HepG2 (cell line): ENCODE measurements at regions not wholly inside any gene's neighbourhood (a gene's known extent, or its start where the extent isn't known, plus 50 kb on each side); places are given as distances from the start of the nearest gene placed in this dataset.

Experiments
- ATAC-seq: fragments of 200-7000 bp; cut with Tn5 transposase; 3 replicates; pipeline ENCODE4 v1.9.1; 2020; ENCODE audit warnings: mild to moderate bottlenecking, moderate library complexity
- BruUV-seq: library from RNA; stranded (reverse); fragments of 400-500 nt; replicated peaks from 2 replicates; lab custom pipeline; 2021; lab: Mats Ljungman, UMichigan
- CTCF ChIA-PET: fragments of 300-600 bp; formaldehyde crosslinking; extraction: SDS; loops from one replicate; lab custom pipeline; 2021; ENCODE audit warnings: low total read pairs, inconsistent platforms, low intra/inter-chr PET ratio; lab: Yijun Ruan, JAX
- POLR2A ChIA-PET: fragments of 350-600 bp; sonication (Branson Sonifier 250); formaldehyde crosslinking; loops from one replicate; lab custom pipeline; 2020; ENCODE audit warnings: antibody characterized with exemption, inconsistent platforms; lab: Yijun Ruan, JAX
- DNase-seq: peaks from one replicate; pipeline ENCODE4 v3.0.0-alpha.2; 2015; ENCODE audit warnings: low spot score
- FAIRE-seq: peaks from 3 replicates; lab custom pipeline; 2011; peaks lifted over from hg19 to GRCh38; lab: Jason Lieb, UNC
- H2AFZ ChIP-seq: one replicate; pipeline ENCODE4 v1.6.1; 2011; ENCODE audit warnings: low read length, inconsistent platforms
- H3K27ac ChIP-seq: fragments of 300-600 bp; 3 replicates; pipeline ENCODE4 v1.8.0; 2011; ENCODE audit warnings: mixed run types, mild to moderate bottlenecking, mixed read lengths, low read length, inconsistent platforms; ENCODE audit not compliant: insufficient read depth; ENCODE audit errors: extremely low read length
- H3K27me3 ChIP-seq, 2 experiments: fragments of 200-600 bp in 1 of 2; 2 replicates in 1 of 2; 3 replicates in 1 of 2; pipeline versions ENCODE4 v1.6.0 to v1.8.0; 2011; ENCODE audit warnings: low read length in 2 of 2, mild to moderate bottlenecking in 2 of 2, moderate library complexity in 2 of 2, inconsistent platforms in 1 of 2; ENCODE audit not compliant: insufficient read depth in 2 of 2, control insufficient read depth in 1 of 2
- H3K36me3 ChIP-seq, 2 experiments: fragments of 200-600 bp in 1 of 2; replicated peaks in 1 of 2; 2 replicates in 1 of 2; 3 replicates in 1 of 2; pipeline versions ENCODE4 v1.5.1 to v1.8.0; 2011; ENCODE audit warnings: low read length in 2 of 2, inconsistent platforms in 1 of 2; ENCODE audit not compliant: insufficient read depth in 2 of 2, control insufficient read depth in 1 of 2
- H3K4me1 ChIP-seq: 2 replicates; pipeline ENCODE4 v1.5.1; 2012; ENCODE audit warnings: low read length, inconsistent platforms; ENCODE audit not compliant: insufficient read depth
- H3K4me2 ChIP-seq: 2 replicates; pipeline ENCODE4 v1.6.0; 2011; ENCODE audit warnings: low read depth, low read length, inconsistent platforms
- H3K4me3 ChIP-seq, 3 experiments: fragments of 200-600 bp in 1 of 3; sonication (generic), shearing (Covaris generic) in 1 of 3; replicated peaks in 1 of 3; 2 replicates each; pipeline ENCODE4 v1.5.1; 2011 to 2016; ENCODE audit warnings: low read length in 3 of 3, inconsistent platforms in 2 of 3, low read depth in 2 of 3, mild to moderate bottlenecking in 2 of 3, control low read depth in 1 of 3, mixed read lengths in 1 of 3; ENCODE audit not compliant: insufficient read depth in 1 of 3
- H3K79me2 ChIP-seq: one replicate; pipeline ENCODE4 v1.6.1; 2011; ENCODE audit warnings: low read length, inconsistent platforms; ENCODE audit not compliant: insufficient read depth
- H3K9ac ChIP-seq: 2 replicates; pipeline ENCODE4 v1.6.0; 2011; ENCODE audit warnings: mild to moderate bottlenecking, low read depth, low read length, inconsistent platforms; ENCODE audit not compliant: insufficient read depth
- H3K9me3 ChIP-seq: 2 replicates; pipeline ENCODE4 v1.5.1; 2012; ENCODE audit warnings: mild to moderate bottlenecking, low read length
- H4K20me1 ChIP-seq: 2 replicates; pipeline ENCODE4 v1.6.0; 2011; ENCODE audit warnings: inconsistent platforms, mild to moderate bottlenecking, low read length, moderate library complexity; ENCODE audit not compliant: insufficient read depth
- ETV5 ChIP-seq: IDR thresholded peaks from 2 replicates; pipeline ENCODE4 v1.6.1; 2018; ENCODE audit warnings: missing biosample characterization, missing genetic modification reagents, inconsistent platforms, borderline replicate concordance
- GMEB1 ChIP-seq: sonication (generic); formaldehyde crosslinking; IDR thresholded peaks from 2 replicates; pipeline ENCODE4 v1.5.1; 2020; ENCODE audit warnings: missing genetic modification reagents, mild to moderate bottlenecking, borderline replicate concordance
- HCFC1 ChIP-seq: fragments of 150-350 bp; IDR thresholded peaks from 2 replicates; pipeline ENCODE4 v1.6.1; 2014; ENCODE audit warnings: low read depth, low read length
- HOXA5 ChIP-seq: sonication (generic); formaldehyde crosslinking; IDR thresholded peaks from 2 replicates; pipeline ENCODE4 v1.4.0; 2020; ENCODE audit warnings: missing genetic modification reagents
- KAT8 ChIP-seq: IDR thresholded peaks from 2 replicates; pipeline ENCODE4 v1.6.1; 2016; ENCODE audit warnings: missing genetic modification reagents, missing compliant biosample characterization
- MAFF ChIP-seq: IDR thresholded peaks from 2 replicates; pipeline ENCODE4 v1.6.1; 2011; ENCODE audit warnings: low read depth, low read length, improper control_type of control experiment
- MAFK ChIP-seq, 2 experiments: IDR thresholded peaks in 1 of 2; conservative IDR thresholded peaks in 1 of 2; 2 replicates each; pipeline ENCODE4 v1.6.1; 2011; ENCODE audit warnings: improper control_type of control experiment in 2 of 2, low read length in 2 of 2
- POLR2AphosphoS2 ChIP-seq: IDR thresholded peaks from 2 replicates; pipeline ENCODE4 v1.6.1; 2011; ENCODE audit warnings: low read depth, low read length, improper control_type of control experiment
- PTBP1 ChIP-seq: fragments of 200-400 bp; formaldehyde crosslinking; IDR thresholded peaks from 2 replicates; pipeline ENCODE4 v1.6.1; 2018; ENCODE audit warnings: low read length, low read depth; ENCODE audit not compliant: poor library complexity, severe bottlenecking
- ZBTB43 ChIP-seq: sonication (generic); formaldehyde crosslinking; conservative IDR thresholded peaks from 2 replicates; pipeline ENCODE4 v1.4.0; 2020; ENCODE audit warnings: missing genetic modification reagents
- ZNF570 ChIP-seq: sonication (generic); formaldehyde crosslinking; IDR thresholded peaks from 2 replicates; pipeline ENCODE4 v1.4.0; 2020; ENCODE audit warnings: mild to moderate bottlenecking, missing genetic modification reagents, borderline replicate concordance
- ZNF710 ChIP-seq: sonication (generic); formaldehyde crosslinking; IDR thresholded peaks from 2 replicates; pipeline ENCODE4 v1.5.0; 2020; ENCODE audit warnings: mild to moderate bottlenecking, missing genetic modification reagents, borderline replicate concordance
- WGBS: methylation state at CpG from one replicate; pipeline ENCODE4 v1.1.6; 2017; ENCODE audit warnings: low lambda C conversion rate; 5-methylcytosine and 5-hydroxymethylcytosine counted together
- in situ Hi-C: cut with HindIII; loops from 2 replicates; pipeline ENCODE4 v1.10.0; 2017; ENCODE audit warnings: low pct_unique_long_range_greater_than_20kb; ENCODE audit not compliant: extremely low pct_ligation_motif_present
- intact Hi-C: fragments of 100-400 bp; cut with micrococcal nuclease; formaldehyde crosslinking; loops from one replicate; pipeline ENCODE4 v1.10.0; 2022; ENCODE audit not compliant: unreplicated experiment

- Histone ChIP-seq H3K79me2 (no peaks in the 10 kb centered on the region), H3K4me1 (no peaks in the 10 kb centered on the region), H3K9ac (no peak overlapping the region), H3K4me2 (no peak overlapping the region), H3K36me3 (no peaks in the 10 kb centered on the region), H3K27ac (no peak overlapping the region), H2AFZ (no peak overlapping the region), H3K4me3 (no peak overlapping the region), H4K20me1 (no peaks in the 10 kb centered on the region), H3K9me3 (0 out of 2 replicates have a peak, but pooled peaks cover 4% of the 10 kb centered on the region), H3K27me3 (peaks cover 0 to 4% of the 10 kb centered on the region in 2 experiments; a peak in 1 of 5 replicates)
- no peak for DNase-seq
- intact Hi-C loops (no loop called here), in situ Hi-C loops (no loop called here)
- ATAC-seq, result no peak
- FAIRE-seq, result no peak
- TF ChIP-seq MAFF (peak; percentile 60), ETV5 (CRISPR knock-in tag) (no peak), MAFK (conservative IDR thresholded peaks at IDR 0.05 in 1 of 2, IDR thresholded peaks at IDR 0.05 in 1 of 2; ENCODE audit: low read length in 2 of 2) (peak; percentile 49 to 66; a peak in 3 of 4 replicates)
- WGBS, result 2% methylated on average over 5 of the region's 5 CpGs
- POLR2A ChIA-PET, result no interaction called here
- BruUV-seq, result no TSS peak
- CTCF ChIA-PET, result no interaction called here
Observed at GRCh38 chr6:4447639-4448330, 312.4 kb upstream of the ECI2 start.

- ChIA-PET CTCF (no interaction called here), POLR2A (no interaction called here)
- H3K4me1 ChIP-seq, result no peaks in the 10 kb centered on the region
- H3K4me3 ChIP-seq, result no peak overlapping the region
- H3K4me2 ChIP-seq, result no peak overlapping the region
- H4K20me1 ChIP-seq, result no peaks in the 10 kb centered on the region
- 0 out of 2 replicates have a peak, but pooled peaks cover 2% of the 10 kb centered on the region for H3K9me3 ChIP-seq
- H3K27me3 ChIP-seq, result peaks cover 0 to 4% of the 10 kb centered on the region in 2 experiments; a peak in 1 of 5 replicates
- DNase-seq (no peak), ATAC-seq (no peak), FAIRE-seq (no peak)
- in situ Hi-C loops (no loop called here), intact Hi-C loops (no loop called here)
- H3K79me2 ChIP-seq, result no peaks in the 10 kb centered on the region
- no peak overlapping the region for H3K9ac ChIP-seq
- no peak overlapping the region for H3K27ac ChIP-seq
- BruUV-seq, result no TSS peak
- WGBS, result 1% methylated on average over 8 of the region's 8 CpGs
- no peak overlapping the region for H2AFZ ChIP-seq
- no peaks in the 10 kb centered on the region for H3K36me3 ChIP-seq
- no peak for TF ChIP-seq PTBP1
- TF ChIP-seq ZBTB43, result no peak
- TF ChIP-seq GMEB1 (CRISPR knock-in tag), result no peak
- no peak for TF ChIP-seq ZNF570 (CRISPR knock-in tag)
- TF ChIP-seq KAT8 (CRISPR knock-in tag), result no peak
- no peak for TF ChIP-seq POLR2AphosphoS2
- TF ChIP-seq ZNF710 (CRISPR knock-in tag), result no peak
- no peak for TF ChIP-seq HOXA5 (CRISPR knock-in tag)
- no peak for TF ChIP-seq HCFC1
Observed at GRCh38 chr6:4446982-4447381, 311.6 kb upstream of the ECI2 start.
